H1 (cell line): ENCODE measurements at regions not wholly inside any gene's neighbourhood (a gene's known extent, or its start where the extent isn't known, plus 50 kb on each side); places are given as distances from the start of the nearest gene placed in this dataset.

Source experiments
- CTCF ChIA-PET: fragments of 300-600 bp; sonication (Branson Sonifier 250); formaldehyde crosslinking; loops from one replicate; lab custom pipeline; 2021; ENCODE audit not compliant: partially characterized antibody; lab: Charles Lee
- POLR2A ChIA-PET: fragments of 300-600 bp; sonication (Branson Sonifier 250); formaldehyde crosslinking; loops from one replicate; lab custom pipeline; 2021; ENCODE audit warnings: inconsistent platforms; ENCODE audit not compliant: partially characterized antibody; lab: Charles Lee
- DNase-seq, 2 experiments: peaks; one replicate each; pipeline versions ENCODE4 v3.0.0 to v3.0.0-alpha.2; 2010 to 2022; ENCODE audit warnings: low spot score in 2 of 2, low read depth in 1 of 2, mixed read lengths in 1 of 2
- FAIRE-seq: peaks from 2 replicates; lab custom pipeline; 2011; peaks lifted over from hg19 to GRCh38; lab: Jason Lieb, UNC
- H2AFZ ChIP-seq: 2 replicates; pipeline ENCODE4 v1.8.1; 2012; ENCODE audit warnings: low read length, inconsistent platforms
- H2AK5ac ChIP-seq: 2 replicates; pipeline ENCODE4 v1.6.1; 2013; ENCODE audit warnings: low read depth, low read length
- H2BK120ac ChIP-seq: replicated peaks from 2 replicates; pipeline ENCODE3; 2013; ENCODE audit warnings: low read depth, low read length, inconsistent platforms
- H2BK12ac ChIP-seq: 2 replicates; pipeline ENCODE4 v1.6.1; 2013; ENCODE audit warnings: low read depth, low read length
- H2BK15ac ChIP-seq: 2 replicates; pipeline ENCODE4 v1.6.1; 2013; ENCODE audit warnings: low read length
- H2BK20ac ChIP-seq: 2 replicates; pipeline ENCODE4 v1.6.1; 2013; ENCODE audit warnings: low read length
- H2BK5ac ChIP-seq: 2 replicates; pipeline ENCODE4 v1.6.1; 2013; ENCODE audit warnings: low read depth, low read length
- H3K14ac ChIP-seq: 2 replicates; pipeline ENCODE4 v1.6.1; 2013; ENCODE audit warnings: inconsistent platforms; ENCODE audit not compliant: insufficient read length
- H3K18ac ChIP-seq: 2 replicates; pipeline ENCODE4 v1.6.1; 2013; ENCODE audit warnings: low read length; ENCODE audit errors: extremely low read depth
- H3K23ac ChIP-seq: 2 replicates; pipeline ENCODE4 v1.6.1; 2013; ENCODE audit warnings: inconsistent platforms; ENCODE audit not compliant: insufficient read length
- H3K23me2 ChIP-seq: 2 replicates; pipeline ENCODE4 v1.6.1; 2013; ENCODE audit warnings: low read depth, low read length
- H3K27ac ChIP-seq: 2 replicates; pipeline ENCODE4 v1.6.1; 2011; ENCODE audit warnings: low read depth, low read length, inconsistent platforms
- H3K27me3 ChIP-seq, 4 experiments: replicated peaks in 1 of 4; 1 replicate in 1 of 4; 2 replicates in 3 of 4; pipeline versions ENCODE4 v1.6.1 to v1.8.1; 2011 to 2013; ENCODE audit warnings: low read length in 3 of 4, mild to moderate bottlenecking in 3 of 4, inconsistent platforms in 2 of 4, mixed read lengths in 2 of 4, moderate library complexity in 1 of 4; ENCODE audit not compliant: control insufficient read depth in 3 of 4, insufficient read depth in 3 of 4; ENCODE audit errors: extremely low read depth in 1 of 4
- H3K36me3 ChIP-seq, 4 experiments: 2 replicates each; pipeline versions ENCODE4 v1.6.1 to v1.8.1; 2011 to 2013; ENCODE audit warnings: mild to moderate bottlenecking in 4 of 4, low read length in 3 of 4, moderate library complexity in 2 of 4, control low read depth in 1 of 4, inconsistent platforms in 1 of 4; ENCODE audit not compliant: insufficient read depth in 4 of 4, control insufficient read depth in 2 of 4
- H3K4ac ChIP-seq: replicated peaks from 2 replicates; pipeline ENCODE3; 2013; ENCODE audit warnings: low read length, low read depth, mixed read lengths, inconsistent platforms; ENCODE audit not compliant: insufficient read length
- H3K4me1 ChIP-seq, 4 experiments: replicated peaks in 1 of 4; 1 replicate in 1 of 4; 2 replicates in 3 of 4; pipeline versions ENCODE4 v1.6.1 to v1.8.1; 2011 to 2013; ENCODE audit warnings: low read length in 3 of 4, inconsistent platforms in 2 of 4, mixed read lengths in 1 of 4; ENCODE audit not compliant: insufficient read depth in 4 of 4, control insufficient read depth in 3 of 4
- H3K4me2 ChIP-seq, 2 experiments: 2 replicates each; pipeline versions ENCODE4 v1.6.1 to v1.8.1; 2011 to 2013; ENCODE audit warnings: low read depth in 2 of 2, low read length in 2 of 2, control low read depth in 1 of 2, inconsistent platforms in 1 of 2, mild to moderate bottlenecking in 1 of 2; ENCODE audit not compliant: insufficient read depth in 1 of 2
- H3K4me3 ChIP-seq, 4 experiments: fragments of 200-600, 300-600 bp in 1 of 4; sonication (generic), shearing (Covaris generic), sonication (Bioruptor Twin) in 1 of 4; 2 replicates each; pipeline versions ENCODE4 v1.5.1 to v1.8.1; 2011 to 2016; ENCODE audit warnings: low read length in 4 of 4, low read depth in 3 of 4, control low read depth in 2 of 4, inconsistent platforms in 2 of 4, mild to moderate bottlenecking in 2 of 4, mixed read lengths in 1 of 4, moderate library complexity in 1 of 4; ENCODE audit not compliant: insufficient read depth in 2 of 4; ENCODE audit errors: extremely low read depth in 1 of 4
- H3K56ac ChIP-seq: replicated peaks from 2 replicates; pipeline ENCODE3; 2013; ENCODE audit warnings: low read depth, mild to moderate bottlenecking, mixed read lengths, low read length, inconsistent platforms; ENCODE audit not compliant: insufficient read length
- H3K79me1 ChIP-seq: 2 replicates; pipeline ENCODE4 v1.6.1; 2013; ENCODE audit warnings: low read depth, low read length, control low read depth
- H3K79me2 ChIP-seq, 2 experiments: 2 replicates each; pipeline versions ENCODE4 v1.6.1 to v1.8.1; 2012 to 2013; ENCODE audit warnings: low read length in 2 of 2, mild to moderate bottlenecking in 2 of 2, inconsistent platforms in 1 of 2; ENCODE audit not compliant: insufficient read depth in 2 of 2, control insufficient read depth in 1 of 2
- H3K9ac ChIP-seq, 4 experiments: replicated peaks in 1 of 4; 1 replicate in 1 of 4; 2 replicates in 3 of 4; pipeline versions ENCODE4 v1.6.1 to v1.8.1; 2011 to 2013; ENCODE audit warnings: low read depth in 3 of 4, low read length in 3 of 4, control low read depth in 2 of 4, mild to moderate bottlenecking in 2 of 4, moderate library complexity in 2 of 4, inconsistent platforms in 1 of 4; ENCODE audit errors: extremely low read depth in 1 of 4
- H3K9me3 ChIP-seq, 2 experiments: 2 replicates each; pipeline versions ENCODE4 v1.6.1 to v1.8.1; 2012 to 2013; ENCODE audit warnings: mild to moderate bottlenecking in 2 of 2, moderate library complexity in 2 of 2, control low read depth in 1 of 2, inconsistent platforms in 1 of 2, low read depth in 1 of 2, low read length in 1 of 2, mixed read lengths in 1 of 2; ENCODE audit not compliant: insufficient read depth in 2 of 2
- H4K20me1 ChIP-seq, 2 experiments: replicated peaks in 1 of 2; 2 replicates each; pipeline versions ENCODE3 to v1.8.1; 2011 to 2013; ENCODE audit warnings: inconsistent platforms in 2 of 2, low read length in 2 of 2, mild to moderate bottlenecking in 1 of 2; ENCODE audit not compliant: insufficient read depth in 2 of 2, control insufficient read depth in 1 of 2
- H4K5ac ChIP-seq: 2 replicates; pipeline ENCODE4 v1.6.1; 2013; ENCODE audit warnings: low read length, low read depth, mixed read lengths, inconsistent platforms; ENCODE audit not compliant: insufficient read length
- H4K8ac ChIP-seq: 2 replicates; pipeline ENCODE4 v1.8.0; 2013; ENCODE audit warnings: mild to moderate bottlenecking, moderate library complexity, low read length, inconsistent platforms; ENCODE audit not compliant: insufficient read depth; ENCODE audit errors: extremely low read depth
- H4K91ac ChIP-seq: replicated peaks from 2 replicates; pipeline ENCODE3; 2013; ENCODE audit warnings: low read length, mixed read lengths, inconsistent platforms; ENCODE audit not compliant: insufficient read length
- CBX5 ChIP-seq: fragments of 300-800, 300-1000 bp; sonication (generic); IDR thresholded peaks from 2 replicates; pipeline ENCODE4 v1.7.1; 2016; ENCODE audit warnings: antibody characterized with exemption, low read length, low read depth
- HDAC2 ChIP-seq, 2 experiments: fragments of 300-600 bp in 1 of 2; sonication (generic) in 1 of 2; IDR thresholded peaks; 2 replicates each; pipeline ENCODE4 v1.6.1; 2011 to 2012; ENCODE audit warnings: low read depth in 2 of 2, low read length in 2 of 2, mild to moderate bottlenecking in 2 of 2, moderate library complexity in 2 of 2, borderline replicate concordance in 1 of 2, inconsistent platforms in 1 of 2
- NRF1 ChIP-seq: IDR thresholded peaks from 2 replicates; pipeline ENCODE4 v1.6.1; 2011; ENCODE audit warnings: mild to moderate bottlenecking, low read depth, low read length, improper control_type of control experiment
- WGBS, 2 experiments: shearing (Covaris generic) in 1 of 2; methylation state at CpG; one replicate each; pipeline versions ENCODE4 v1.1.6 to v1.1.7; 2013 to 2015; ENCODE audit warnings: low lambda C conversion rate in 2 of 2, mixed read lengths in 2 of 2, inconsistent platforms in 1 of 2, low coverage in 1 of 2, missing lambda C conversion rate in 1 of 2; ENCODE audit not compliant: insufficient replicate concordance in 2 of 2, insufficient coverage in 1 of 2, insufficient read length in 1 of 2; ENCODE audit errors: extremely low coverage in 1 of 2, missing lambda C conversion rate in 1 of 2; 5-methylcytosine and 5-hydroxymethylcytosine counted together

DNA sequence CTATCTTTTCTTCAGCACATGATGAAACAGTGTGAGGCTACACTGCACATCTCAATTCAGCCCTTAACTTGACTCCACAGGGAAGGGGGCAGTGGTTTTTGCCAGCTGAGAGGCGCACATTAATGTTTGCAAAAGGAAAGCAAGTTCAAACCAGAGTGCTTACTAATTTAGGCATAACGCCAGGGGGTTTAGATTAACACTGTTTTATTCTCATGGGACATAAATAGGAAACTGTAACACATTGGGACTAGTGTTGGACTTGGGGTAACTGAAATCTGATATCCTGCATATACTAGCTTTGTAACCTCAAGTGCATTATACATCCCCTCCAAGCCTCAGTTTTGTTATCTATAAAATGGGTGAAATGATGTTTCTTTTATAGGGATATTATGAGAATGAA lies 821.2 kb upstream of the ID2 start:
- CTCF ChIA-PET, result no interaction called here
- no peak overlapping the region for H4K8ac ChIP-seq
- 96% methylated on average over 2 of the region's 2 CpGs; no CpG with 5 or more reads in 1 of the 2 experiments for WGBS, 2 experiments

More for the DNA sequence above, 821.2 kb upstream of the ID2 start:
- peak in 1 of 2 experiments; percentile 27 for DNase-seq
- no peaks in the 10 kb centered on the region for H3K27me3 ChIP-seq
- no peak overlapping the region for H3K18ac ChIP-seq
- H2BK12ac ChIP-seq, result no peak overlapping the region
- H3K9ac ChIP-seq, result no peak overlapping the region
- H3K4me3 ChIP-seq, result no peak overlapping the region
- no peak overlapping the region for H2AFZ ChIP-seq
- no peaks in the 10 kb centered on the region for H4K20me1 ChIP-seq
- no peaks in the 10 kb centered on the region for H3K79me1 ChIP-seq
- H3K56ac ChIP-seq, result no peak overlapping the region
- H3K36me3 ChIP-seq, result peaks cover 0 to 7% (median 0%) of the 10 kb centered on the region in 4 experiments; a peak in 2 of 8 replicates
- H3K27ac ChIP-seq, result no peak overlapping the region
- H3K23me2 ChIP-seq, result no peaks in the 10 kb centered on the region
- H3K9me3 ChIP-seq, result no peaks in the 10 kb centered on the region; a peak in 1 of 4 replicates
- POLR2A ChIA-PET, result interaction anchor here (1.3 to 2.3 kb wide), 2 partner anchors 11 to 12 kb away, joined by 3 to 10 read pairs; no protein-coding TSS in a partner anchor
- H3K4me1 ChIP-seq, result peaks cover 0 to 4% (median 0%) of the 10 kb centered on the region in 4 experiments; a peak in 1 of 7 replicates
- H3K14ac ChIP-seq, result no peak overlapping the region
- no peak overlapping the region for H3K4me2 ChIP-seq
- H2AK5ac ChIP-seq, result no peak overlapping the region
- H4K91ac ChIP-seq, result no peak overlapping the region
- H3K4ac ChIP-seq, result no peak overlapping the region
- H2BK120ac ChIP-seq, result no peak overlapping the region
- 0 out of 4 replicates have a peak, but pooled peaks of 1 of the 2 experiments have one; percentile 30 for TF ChIP-seq HDAC2 (IDR thresholded peaks at IDR 0.05; ENCODE audit: borderline replicate concordance in 1 of 2, low read depth in 2 of 2, low read length in 2 of 2)
- TF ChIP-seq NRF1, result no peak
- no peak for TF ChIP-seq CBX5
- TF ChIP-seq, all 59 proteins: peak for 1
- no peak overlapping the region for H3K23ac ChIP-seq
- H3K79me2 ChIP-seq, result no peaks in the 10 kb centered on the region
- no peak overlapping the region for H2BK15ac ChIP-seq
- H2BK20ac ChIP-seq, result no peak overlapping the region
- H4K5ac ChIP-seq, result no peak overlapping the region
- FAIRE-seq, result no peak
- no peak overlapping the region for H2BK5ac ChIP-seq
